GM12878 (cell line): ENCODE measurements at regions not wholly inside any gene's neighbourhood (a gene's known extent, or its start where the extent isn't known, plus 50 kb on each side); places are given as distances from the start of the nearest gene placed in this dataset.

Experiments
- ATAC-seq: fragments of 200-7000 bp; cut with Tn5 transposase; 3 replicates; pipeline ENCODE4 v1.9.1; 2020; ENCODE audit warnings: mild to moderate bottlenecking, moderate library complexity
- BruUV-seq: library from RNA; stranded (reverse); fragments of 400-500 nt; replicated peaks from 2 replicates; lab custom pipeline; 2021; lab: Mats Ljungman, UMichigan
- CTCF ChIA-PET: fragments of 300-600 bp; sonication (Branson Sonifier 250); formaldehyde crosslinking; extraction: SDS; loops from one replicate; lab custom pipeline; 2021; ENCODE audit warnings: inconsistent platforms; lab: Yijun Ruan, JAX
- POLR2A ChIA-PET: fragments of 350-600 bp; formaldehyde crosslinking; extraction: SDS; loops from one replicate; lab custom pipeline; 2021; ENCODE audit warnings: inconsistent platforms; lab: Charles Lee
- RAD21 ChIA-PET: fragments of 300-600 bp; sonication (Branson Sonifier 250); formaldehyde crosslinking; loops from one replicate; lab custom pipeline; 2023; ENCODE audit warnings: antibody characterized with exemption; ENCODE audit not compliant: unreplicated experiment; lab: Charles Lee
- SMC1A ChIA-PET: fragments of 300-600 bp; sonication (Branson Sonifier 250); formaldehyde crosslinking; loops from one replicate; lab custom pipeline; 2023; ENCODE audit not compliant: unreplicated experiment, uncharacterized antibody; lab: Charles Lee
- DNase-seq: peaks from one replicate; pipeline ENCODE4 v3.0.0-alpha.2; 2011; ENCODE audit warnings: low read depth, low spot score
- FAIRE-seq: peaks from 3 replicates; lab custom pipeline; 2011; peaks lifted over from hg19 to GRCh38; lab: Jason Lieb, UNC
- H2AFZ ChIP-seq: 2 replicates; pipeline ENCODE4 v1.6.0; 2011; ENCODE audit warnings: low read depth, low read length, control low read depth; ENCODE audit not compliant: control insufficient read depth
- H3K27ac ChIP-seq: 2 replicates; pipeline ENCODE4 v1.5.1; 2011; ENCODE audit warnings: control low read depth; ENCODE audit not compliant: control insufficient read depth, insufficient read depth
- H3K27me3 ChIP-seq, 2 experiments: replicated peaks in 1 of 2; 2 replicates each; pipeline versions ENCODE4 v1.6.0 to v1.6.1; 2011; ENCODE audit warnings: low read length in 1 of 2; ENCODE audit not compliant: control insufficient read depth in 2 of 2, insufficient read depth in 2 of 2
- H3K36me3 ChIP-seq, 2 experiments: 2 replicates each; pipeline ENCODE4 v1.5.1; 2011; ENCODE audit warnings: low read length in 1 of 2; ENCODE audit not compliant: control insufficient read depth in 2 of 2, insufficient read depth in 2 of 2
- H3K4me1 ChIP-seq: 2 replicates; pipeline ENCODE4 v1.6.1; 2011; ENCODE audit warnings: mild to moderate bottlenecking, low read length, moderate library complexity, mixed read lengths; ENCODE audit not compliant: control insufficient read depth, insufficient read depth
- H3K4me2 ChIP-seq: 2 replicates; pipeline ENCODE4 v1.6.0; 2011; ENCODE audit warnings: control low read depth; ENCODE audit not compliant: control insufficient read depth, insufficient read depth
- H3K4me3 ChIP-seq: fragments of 200-600 bp; sonication (generic); 2 replicates; pipeline ENCODE4 v1.5.1; 2016
- H3K79me2 ChIP-seq: 2 replicates; pipeline ENCODE4 v1.6.0; 2011; ENCODE audit warnings: low read length; ENCODE audit not compliant: control insufficient read depth, insufficient read depth
- H3K9ac ChIP-seq: 2 replicates; pipeline ENCODE4 v1.8.0; 2011; ENCODE audit warnings: low read length, control low read depth, mixed read lengths; ENCODE audit not compliant: control insufficient read depth, insufficient read depth
- H3K9me3 ChIP-seq: replicated peaks from 3 replicates; pipeline ENCODE4 v1.5.1; 2011; ENCODE audit warnings: mild to moderate bottlenecking, low read length; ENCODE audit not compliant: control insufficient read depth, insufficient read depth
- H4K20me1 ChIP-seq: 2 replicates; pipeline ENCODE4 v1.6.0; 2011; ENCODE audit not compliant: control insufficient read depth, insufficient read depth
- CBX5 ChIP-seq: sonication (generic); IDR thresholded peaks from 2 replicates; pipeline ENCODE4 v1.6.1; 2016; ENCODE audit warnings: low read depth, moderate library complexity, mild to moderate bottlenecking, inconsistent platforms
- ESRRA ChIP-seq: IDR thresholded peaks from 2 replicates; pipeline ENCODE4 v1.6.1; 2012; ENCODE audit warnings: mild to moderate bottlenecking, low read length, improper control_type of control experiment
- FOXK2 ChIP-seq: fragments of 450-650 bp; IDR thresholded peaks from 2 replicates; pipeline ENCODE4 v1.6.1; 2017; ENCODE audit warnings: mild to moderate bottlenecking, moderate library complexity
- HCFC1 ChIP-seq: fragments of 150-350 bp; IDR thresholded peaks from 2 replicates; pipeline ENCODE4 v1.6.1; 2014; ENCODE audit warnings: low read length
- IKZF2 ChIP-seq, 2 experiments: fragments of 450-650 bp; IDR thresholded peaks; 2 replicates each; pipeline ENCODE4 v1.6.1; 2017; ENCODE audit warnings: mild to moderate bottlenecking in 2 of 2, moderate library complexity in 2 of 2
- IRF4 ChIP-seq: IDR thresholded peaks from 2 replicates; pipeline ENCODE4 v1.6.1; 2011; ENCODE audit warnings: low read depth, low read length
- JUNB ChIP-seq: IDR thresholded peaks from 2 replicates; pipeline ENCODE4 v1.6.1; 2016; ENCODE audit warnings: antibody characterized with exemption, mild to moderate bottlenecking
- KDM1A ChIP-seq: fragments of 200-600 bp; sonication (generic); IDR thresholded peaks from 2 replicates; pipeline ENCODE4 v1.6.1; 2016; ENCODE audit warnings: borderline replicate concordance
- MTA2 ChIP-seq: fragments of 450-650 bp; IDR thresholded peaks from 2 replicates; pipeline ENCODE4 v1.6.1; 2016; ENCODE audit warnings: low read depth, mild to moderate bottlenecking, moderate library complexity
- MTA3 ChIP-seq: IDR thresholded peaks from 2 replicates; pipeline ENCODE4 v1.6.1; 2012; ENCODE audit warnings: low read length, inconsistent platforms, borderline replicate concordance
- NFIC ChIP-seq: IDR thresholded peaks from 2 replicates; pipeline ENCODE4 v1.6.1; 2012; ENCODE audit warnings: low read depth, mild to moderate bottlenecking, inconsistent platforms, low read length, moderate library complexity
- NFYB ChIP-seq: IDR thresholded peaks from 2 replicates; pipeline ENCODE4 v1.6.1; 2011; ENCODE audit warnings: low read depth, mild to moderate bottlenecking, low read length, improper control_type of control experiment, moderate library complexity; ENCODE audit not compliant: insufficient read depth
- POU2F2 ChIP-seq: IDR thresholded peaks from 3 replicates; pipeline ENCODE4 v1.6.1; 2011; ENCODE audit warnings: low read depth, mild to moderate bottlenecking, low read length, borderline replicate concordance
- TARDBP ChIP-seq: IDR thresholded peaks from 2 replicates; pipeline ENCODE4 v1.6.1; 2016; ENCODE audit warnings: borderline replicate concordance
- ZNF274 ChIP-seq: IDR thresholded peaks from one replicate; pipeline ENCODE4 v1.8.0; 2011; ENCODE audit not compliant: insufficient read length, insufficient read depth
- WGBS: methylation state at CpG from one replicate; pipeline ENCODE4 v1.1.6; 2016; ENCODE audit warnings: low lambda C conversion rate; ENCODE audit not compliant: insufficient replicate concordance, insufficient coverage; ENCODE audit errors: missing lambda C conversion rate; 5-methylcytosine and 5-hydroxymethylcytosine counted together
- in situ Hi-C: fragments of 300-500 bp; cut with MboI; formaldehyde crosslinking; loops from 9 replicates; pipeline ENCODE4 v1.14.3; 2018; ENCODE audit warnings: mixed read lengths
- intact Hi-C: fragments of 100-400 bp; cut with micrococcal nuclease; formaldehyde crosslinking; loops from one replicate; pipeline ENCODE4 v1.14.2; 2022; ENCODE audit not compliant: unreplicated experiment
- TF ChIP-seq, protein P1 (sequence below): fragments of 450-650 bp; formaldehyde crosslinking; IDR thresholded peaks from 2 replicates; pipeline ENCODE4 v1.4.0; 2022; ENCODE audit warnings: mild to moderate bottlenecking, moderate library complexity
- TF ChIP-seq, protein P2 (sequence below): fragments of 450-650 bp; IDR thresholded peaks from 2 replicates; pipeline ENCODE4 v1.6.1; 2018; ENCODE audit warnings: mild to moderate bottlenecking, low read depth, moderate library complexity; ENCODE audit not compliant: partially characterized antibody
- TF ChIP-seq, protein P3 (sequence below): IDR thresholded peaks from 2 replicates; pipeline ENCODE4 v1.6.1; 2011; ENCODE audit warnings: borderline replicate concordance, low read depth, mild to moderate bottlenecking, moderate library complexity, low read length; ENCODE audit not compliant: insufficient read depth, poor library complexity, severe bottlenecking

DNA sequence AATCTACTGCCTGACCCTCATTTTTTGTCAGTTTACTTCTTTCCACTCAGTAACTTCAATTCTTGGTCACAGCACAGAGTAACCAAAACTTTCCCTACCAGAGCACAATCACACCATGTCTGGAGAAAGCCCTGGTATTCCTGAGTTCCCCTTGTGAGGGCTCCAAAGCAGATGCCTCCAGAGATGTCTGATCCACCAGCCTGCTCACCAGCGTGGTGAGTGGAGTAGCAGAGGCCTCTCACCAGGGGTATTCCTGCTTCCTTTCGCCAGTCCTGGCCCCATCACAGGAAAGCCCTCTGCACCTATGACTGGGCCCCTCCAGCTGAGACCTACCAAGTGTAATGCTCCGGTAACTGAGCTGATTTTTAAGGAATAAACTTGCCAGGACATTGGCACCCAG, 205.4 kb upstream of the HS3ST3A1 start (continued):
- no peak for TF ChIP-seq NFYB
- no peak for TF ChIP-seq ZNF274
- TF ChIP-seq CBX5: no peak
- TF ChIP-seq, protein P1, sequence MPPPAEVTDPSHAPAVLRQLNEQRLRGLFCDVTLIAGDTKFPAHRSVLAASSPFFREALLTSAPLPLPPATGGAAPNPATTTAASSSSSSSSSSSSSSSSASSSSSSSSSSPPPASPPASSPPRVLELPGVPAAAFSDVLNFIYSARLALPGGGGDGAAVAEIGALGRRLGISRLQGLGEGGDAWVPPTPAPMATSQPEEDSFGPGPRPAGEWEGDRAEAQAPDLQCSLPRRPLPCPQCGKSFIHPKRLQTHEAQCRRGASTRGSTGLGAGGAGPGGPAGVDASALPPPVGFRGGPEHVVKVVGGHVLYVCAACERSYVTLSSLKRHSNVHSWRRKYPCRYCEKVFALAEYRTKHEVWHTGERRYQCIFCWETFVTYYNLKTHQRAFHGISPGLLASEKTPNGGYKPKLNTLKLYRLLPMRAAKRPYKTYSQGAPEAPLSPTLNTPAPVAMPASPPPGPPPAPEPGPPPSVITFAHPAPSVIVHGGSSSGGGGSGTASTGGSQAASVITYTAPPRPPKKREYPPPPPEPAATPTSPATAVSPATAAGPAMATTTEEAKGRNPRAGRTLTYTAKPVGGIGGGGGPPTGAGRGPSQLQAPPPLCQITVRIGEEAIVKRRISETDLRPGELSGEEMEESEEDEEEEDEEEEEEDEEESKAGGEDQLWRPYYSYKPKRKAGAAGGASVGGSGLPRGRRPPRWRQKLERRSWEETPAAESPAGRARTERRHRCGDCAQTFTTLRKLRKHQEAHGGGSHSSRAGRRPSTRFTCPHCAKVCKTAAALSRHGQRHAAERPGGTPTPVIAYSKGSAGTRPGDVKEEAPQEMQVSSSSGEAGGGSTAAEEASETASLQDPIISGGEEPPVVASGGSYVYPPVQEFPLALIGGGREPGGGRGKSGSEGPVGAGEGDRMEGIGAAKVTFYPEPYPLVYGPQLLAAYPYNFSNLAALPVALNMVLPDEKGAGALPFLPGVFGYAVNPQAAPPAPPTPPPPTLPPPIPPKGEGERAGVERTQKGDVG (CRISPR knock-in tag): no peak
- no peak for TF ChIP-seq ESRRA
- TF ChIP-seq NFIC: no peak
- no peak for TF ChIP-seq KDM1A

DNA sequence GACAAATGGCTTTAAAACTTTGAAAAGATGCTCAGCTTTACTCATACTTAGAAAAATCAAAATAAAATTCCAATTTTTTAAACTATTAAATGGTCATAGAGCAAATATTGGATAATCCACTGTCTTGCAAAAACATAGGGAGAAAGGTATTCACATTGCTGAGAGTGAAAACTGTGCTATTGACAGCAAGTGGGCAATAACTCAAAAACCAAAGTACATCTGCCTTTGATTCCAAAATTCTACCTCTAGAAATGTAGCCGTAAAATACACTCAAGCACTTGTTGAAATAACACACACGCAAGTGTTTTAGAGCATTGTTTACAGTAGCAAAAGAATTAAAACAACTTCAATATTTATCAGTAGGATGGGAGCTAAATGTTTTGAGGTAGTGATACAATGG, 210.6 kb upstream of the HS3ST3A1 start:
- H4K20me1 ChIP-seq: no peaks in the 10 kb centered on the region
- TF ChIP-seq FOXK2: no peak
- TF ChIP-seq MTA2: no peak
- TF ChIP-seq, protein P2, sequence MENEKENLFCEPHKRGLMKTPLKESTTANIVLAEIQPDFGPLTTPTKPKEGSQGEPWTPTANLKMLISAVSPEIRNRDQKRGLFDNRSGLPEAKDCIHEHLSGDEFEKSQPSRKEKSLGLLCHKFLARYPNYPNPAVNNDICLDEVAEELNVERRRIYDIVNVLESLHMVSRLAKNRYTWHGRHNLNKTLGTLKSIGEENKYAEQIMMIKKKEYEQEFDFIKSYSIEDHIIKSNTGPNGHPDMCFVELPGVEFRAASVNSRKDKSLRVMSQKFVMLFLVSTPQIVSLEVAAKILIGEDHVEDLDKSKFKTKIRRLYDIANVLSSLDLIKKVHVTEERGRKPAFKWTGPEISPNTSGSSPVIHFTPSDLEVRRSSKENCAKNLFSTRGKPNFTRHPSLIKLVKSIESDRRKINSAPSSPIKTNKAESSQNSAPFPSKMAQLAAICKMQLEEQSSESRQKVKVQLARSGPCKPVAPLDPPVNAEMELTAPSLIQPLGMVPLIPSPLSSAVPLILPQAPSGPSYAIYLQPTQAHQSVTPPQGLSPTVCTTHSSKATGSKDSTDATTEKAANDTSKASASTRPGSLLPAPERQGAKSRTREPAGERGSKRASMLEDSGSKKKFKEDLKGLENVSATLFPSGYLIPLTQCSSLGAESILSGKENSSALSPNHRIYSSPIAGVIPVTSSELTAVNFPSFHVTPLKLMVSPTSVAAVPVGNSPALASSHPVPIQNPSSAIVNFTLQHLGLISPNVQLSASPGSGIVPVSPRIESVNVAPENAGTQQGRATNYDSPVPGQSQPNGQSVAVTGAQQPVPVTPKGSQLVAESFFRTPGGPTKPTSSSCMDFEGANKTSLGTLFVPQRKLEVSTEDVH: no peak
- no peak for TF ChIP-seq TARDBP
- TF ChIP-seq, protein P3, sequence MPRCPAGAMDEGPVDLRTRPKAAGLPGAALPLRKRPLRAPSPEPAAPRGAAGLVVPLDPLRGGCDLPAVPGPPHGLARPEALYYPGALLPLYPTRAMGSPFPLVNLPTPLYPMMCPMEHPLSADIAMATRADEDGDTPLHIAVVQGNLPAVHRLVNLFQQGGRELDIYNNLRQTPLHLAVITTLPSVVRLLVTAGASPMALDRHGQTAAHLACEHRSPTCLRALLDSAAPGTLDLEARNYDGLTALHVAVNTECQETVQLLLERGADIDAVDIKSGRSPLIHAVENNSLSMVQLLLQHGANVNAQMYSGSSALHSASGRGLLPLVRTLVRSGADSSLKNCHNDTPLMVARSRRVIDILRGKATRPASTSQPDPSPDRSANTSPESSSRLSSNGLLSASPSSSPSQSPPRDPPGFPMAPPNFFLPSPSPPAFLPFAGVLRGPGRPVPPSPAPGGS: no peak
- TF ChIP-seq IKZF2 (IDR thresholded peaks at IDR 0.05): no peak
- TF ChIP-seq IRF4: no peak
- no peak for TF ChIP-seq JUNB
- no peak for TF ChIP-seq MTA3
- no peak for TF ChIP-seq POU2F2
- TF ChIP-seq HCFC1: no peak
- no peak for FAIRE-seq
- H3K27me3 ChIP-seq: no peaks in the 10 kb centered on the region
- ATAC-seq: no peak
- H3K9me3 ChIP-seq: no peaks in the 10 kb centered on the region; the same call in 2 of the 3 replicates
- POLR2A ChIA-PET: no interaction called here
- in situ Hi-C loops (no loop called here), intact Hi-C loops (no loop called here)
- no peaks in the 10 kb centered on the region for H3K36me3 ChIP-seq
- CTCF ChIA-PET: interaction anchor here (0.8 kb wide), 1 partner anchor 215 kb away, joined by 3 read pairs; no protein-coding TSS in a partner anchor
- BruUV-seq: no TSS peak
- no peak overlapping the region for H3K4me3 ChIP-seq
- no peak overlapping the region for H3K4me2 ChIP-seq
- RAD21 ChIA-PET: no interaction called here
- no peak overlapping the region for H3K9ac ChIP-seq
- 98% methylated on average over 2 of the region's 2 CpGs for WGBS
- no peaks in the 10 kb centered on the region for H3K79me2 ChIP-seq
- no peaks in the 10 kb centered on the region for H3K4me1 ChIP-seq
- H3K27ac ChIP-seq: no peak overlapping the region
- SMC1A ChIA-PET: no interaction called here
- DNase-seq: no peak
- H2AFZ ChIP-seq: no peak overlapping the region
